Astrocyte (in vitro differentiated cells and primary cell): ENCODE measurements at regions not wholly inside any gene's neighbourhood (a gene's known extent, or its start where the extent isn't known, plus 50 kb on each side); places are given as distances from the start of the nearest gene placed in this dataset.

Experiments used
- DNase-seq: peaks from one replicate; pipeline ENCODE4 v3.0.0-alpha.2; 2010; ENCODE audit warnings: low read depth
- FAIRE-seq: peaks from 2 replicates; lab custom pipeline; 2011; peaks lifted over from hg19 to GRCh38; lab: Jason Lieb, UNC
- H2AFZ ChIP-seq: 2 replicates; pipeline ENCODE4 v1.6.0; 2012; ENCODE audit warnings: low read depth, low read length, inconsistent platforms
- H3K27ac ChIP-seq: 2 replicates; pipeline ENCODE4 v1.5.1; 2011; ENCODE audit warnings: low read depth, low read length, inconsistent platforms
- H3K27me3 ChIP-seq: 2 replicates; pipeline ENCODE4 v1.6.0; 2011; ENCODE audit warnings: low read length, inconsistent platforms; ENCODE audit not compliant: insufficient read depth
- H3K36me3 ChIP-seq: 2 replicates; pipeline ENCODE4 v1.5.1; 2011; ENCODE audit warnings: low read length, inconsistent platforms; ENCODE audit not compliant: insufficient read depth
- H3K4me1 ChIP-seq: 2 replicates; pipeline ENCODE4 v1.5.1; 2011; ENCODE audit warnings: low read length, inconsistent platforms; ENCODE audit not compliant: insufficient read depth
- H3K4me2 ChIP-seq: 2 replicates; pipeline ENCODE4 v1.6.0; 2012; ENCODE audit warnings: low read length, inconsistent platforms
- H3K4me3 ChIP-seq: 2 replicates; pipeline ENCODE4 v1.5.1; 2011; ENCODE audit warnings: low read depth, mild to moderate bottlenecking, low read length, inconsistent platforms; ENCODE audit not compliant: insufficient read depth
- H3K79me2 ChIP-seq: 2 replicates; pipeline ENCODE4 v1.6.0; 2012; ENCODE audit warnings: mild to moderate bottlenecking, low read length, inconsistent platforms; ENCODE audit not compliant: insufficient read depth
- H3K9ac ChIP-seq: 2 replicates; pipeline ENCODE4 v1.6.0; 2012; ENCODE audit warnings: mild to moderate bottlenecking, low read length, inconsistent platforms
- H3K9me3 ChIP-seq: 2 replicates; pipeline ENCODE4 v1.5.1; 2012; ENCODE audit warnings: low read depth, mild to moderate bottlenecking, low read length, inconsistent platforms; ENCODE audit not compliant: insufficient read depth
- H4K20me1 ChIP-seq: 2 replicates; pipeline ENCODE4 v1.6.0; 2012; ENCODE audit warnings: low read length, inconsistent platforms; ENCODE audit not compliant: insufficient read depth
- H3K27ac Mint-ChIP-seq: one replicate; pipeline ENCODE4 v1.8.0; 2021; ENCODE audit warnings: mild to moderate bottlenecking, mixed read lengths; ENCODE audit not compliant: unreplicated experiment
- H3K27me3 Mint-ChIP-seq: one replicate; pipeline ENCODE4 v1.8.0; 2021; ENCODE audit warnings: low read depth, mixed read lengths; ENCODE audit not compliant: unreplicated experiment
- H3K36me3 Mint-ChIP-seq: one replicate; pipeline ENCODE4 v1.8.0; 2021; ENCODE audit warnings: low read depth, mixed read lengths; ENCODE audit not compliant: unreplicated experiment
- H3K4me1 Mint-ChIP-seq: one replicate; pipeline ENCODE4 v1.8.0; 2021; ENCODE audit warnings: low read depth, mixed read lengths; ENCODE audit not compliant: unreplicated experiment
- H3K4me3 Mint-ChIP-seq: one replicate; pipeline ENCODE4 v1.8.0; 2021; ENCODE audit warnings: mild to moderate bottlenecking, moderate library complexity, mixed read lengths; ENCODE audit not compliant: unreplicated experiment
- H3K9me3 Mint-ChIP-seq: one replicate; pipeline ENCODE4 v1.8.0; 2021; ENCODE audit warnings: mild to moderate bottlenecking, mixed read lengths; ENCODE audit not compliant: unreplicated experiment
- CTCF ChIP-seq: IDR thresholded peaks from 2 replicates; pipeline ENCODE4 v1.5.1; 2011; ENCODE audit warnings: low read depth, mild to moderate bottlenecking, inconsistent platforms, low read length, moderate library complexity; ENCODE audit not compliant: insufficient read depth
- EZH2 ChIP-seq: IDR thresholded peaks from 2 replicates; pipeline ENCODE4 v1.6.1; 2012; ENCODE audit warnings: mild to moderate bottlenecking, low read length, inconsistent platforms; ENCODE audit not compliant: insufficient read depth

- H3K79me2 ChIP-seq: no peaks in the 10 kb centered on the region
- H3K36me3 Mint-ChIP-seq: no peaks in the 10 kb centered on the region
- no peaks in the 10 kb centered on the region for H3K27me3 ChIP-seq
- H4K20me1 ChIP-seq: no peaks in the 10 kb centered on the region
- no peak overlapping the region for H3K27ac ChIP-seq
- H3K4me3 ChIP-seq: no peak overlapping the region
- DNase-seq (no peak), FAIRE-seq (no peak)
- H3K4me1 Mint-ChIP-seq: no peaks in the 10 kb centered on the region
- H3K27me3 Mint-ChIP-seq: no peaks in the 10 kb centered on the region
- H3K9ac ChIP-seq: no peak overlapping the region
- H2AFZ ChIP-seq: no peak overlapping the region
- H3K4me2 ChIP-seq: no peak overlapping the region
- H3K36me3 ChIP-seq: no peaks in the 10 kb centered on the region
- TF ChIP-seq EZH2: no peak
- no peak for TF ChIP-seq CTCF
- H3K4me1 ChIP-seq: no peaks in the 10 kb centered on the region
- no peak overlapping the region for H3K27ac Mint-ChIP-seq
- H3K4me3 Mint-ChIP-seq: no peak overlapping the region
- peaks cover 3% of the 10 kb centered on the region for H3K9me3 Mint-ChIP-seq
- H3K9me3 ChIP-seq: no peaks in the 10 kb centered on the region
These were observed 608.2 kb upstream of the GCFC2 start for GRCh38 chr2:76318848-76319360.

GRCh38 chr2:76316691-76317090 is 606.0 kb upstream of the GCFC2 start:
- H3K27me3 Mint-ChIP-seq: no peaks in the 10 kb centered on the region
- H3K9me3 Mint-ChIP-seq: peaks cover 3% of the 10 kb centered on the region
- H4K20me1 ChIP-seq: no peaks in the 10 kb centered on the region
- H3K4me3 ChIP-seq: no peak overlapping the region
- FAIRE-seq: no peak
- H3K4me2 ChIP-seq: no peak overlapping the region
- no peaks in the 10 kb centered on the region for H3K36me3 Mint-ChIP-seq
- H3K79me2 ChIP-seq: no peaks in the 10 kb centered on the region
- no peaks in the 10 kb centered on the region for H3K36me3 ChIP-seq
- H3K4me3 Mint-ChIP-seq: no peak overlapping the region
- no peak for DNase-seq
- no peak overlapping the region for H3K9ac ChIP-seq
- no peak overlapping the region for H3K27ac Mint-ChIP-seq
- no peaks in the 10 kb centered on the region for H3K4me1 Mint-ChIP-seq
- no peaks in the 10 kb centered on the region for H3K9me3 ChIP-seq
- H3K27ac ChIP-seq: no peak overlapping the region
- H3K4me1 ChIP-seq: no peaks in the 10 kb centered on the region
- no peak overlapping the region for H2AFZ ChIP-seq
- H3K27me3 ChIP-seq: no peaks in the 10 kb centered on the region
- TF ChIP-seq CTCF (no peak), EZH2 (no peak)

GRCh38 chr2:76314271-76315020 is 603.7 kb upstream of the GCFC2 start:
- Histone ChIP-seq H3K79me2 (no peaks in the 10 kb centered on the region), H3K4me1 (no peaks in the 10 kb centered on the region), H3K27me3 (no peaks in the 10 kb centered on the region), H3K27ac (no peak overlapping the region), H3K4me3 (no peak overlapping the region), H3K4me2 (no peak overlapping the region), H3K36me3 (no peaks in the 10 kb centered on the region), H2AFZ (no peak overlapping the region), H3K9ac (no peak overlapping the region), H3K9me3 (no peaks in the 10 kb centered on the region), H4K20me1 (no peaks in the 10 kb centered on the region)
- Mint-ChIP-seq H3K27me3 (no peaks in the 10 kb centered on the region), H3K27ac (no peak overlapping the region), H3K4me1 (no peaks in the 10 kb centered on the region), H3K36me3 (no peaks in the 10 kb centered on the region), H3K9me3 (peaks cover 3% of the 10 kb centered on the region), H3K4me3 (no peak overlapping the region)
- no peak for FAIRE-seq
- TF ChIP-seq CTCF: no peak
- no peak for TF ChIP-seq EZH2
- DNase-seq: no peak
